T-helper 2 cell treated with Interferon-gamma antibody and Interleukin-4, amounts not matched to agents 100 ng/mL and 5 ng/mL, for 36 hours (primary cell): ENCODE measurements at regions not wholly inside any gene's neighbourhood (a gene's known extent, or its start where the extent isn't known, plus 50 kb on each side); places are given as distances from the start of the nearest gene placed in this dataset.
"Not testable (repeated sequence)": the region's sequence is repeated elsewhere in the genome, so short reads cannot be mapped to it uniquely, and the experiment has no call there.

ENCODE experiments used
- intact Hi-C: fragments of 100-400 bp; cut with micrococcal nuclease; formaldehyde crosslinking; loops from one replicate; pipeline ENCODE4 v1.15.1; 2023

DNA sequence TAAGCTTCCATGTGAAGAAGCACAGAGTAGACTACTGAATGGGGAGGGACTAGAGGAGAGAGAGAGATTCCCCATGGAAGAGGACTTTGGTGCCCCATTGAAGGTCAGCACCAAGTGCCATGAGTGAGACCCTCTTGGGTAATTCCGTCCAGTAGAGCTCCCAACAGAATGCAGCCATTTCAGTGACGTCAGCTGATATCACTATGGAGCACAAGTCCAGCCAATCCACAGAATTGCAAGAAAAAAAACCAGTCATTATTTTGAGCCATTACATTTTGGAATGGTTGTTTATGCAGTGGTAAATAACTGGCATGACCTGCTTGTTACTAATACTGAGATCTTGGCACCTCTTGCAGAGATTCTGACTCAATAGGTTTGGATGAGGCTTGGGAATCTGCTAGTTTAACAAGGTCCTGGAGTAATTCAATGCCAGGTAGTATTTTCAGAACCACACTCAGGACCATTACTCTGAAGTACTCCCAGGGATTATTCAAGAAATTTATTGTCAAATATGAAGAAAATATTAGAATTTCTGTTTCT, 52.6 kb upstream of the SP8 start:
- intact Hi-C loops = no loop called here

DNA sequence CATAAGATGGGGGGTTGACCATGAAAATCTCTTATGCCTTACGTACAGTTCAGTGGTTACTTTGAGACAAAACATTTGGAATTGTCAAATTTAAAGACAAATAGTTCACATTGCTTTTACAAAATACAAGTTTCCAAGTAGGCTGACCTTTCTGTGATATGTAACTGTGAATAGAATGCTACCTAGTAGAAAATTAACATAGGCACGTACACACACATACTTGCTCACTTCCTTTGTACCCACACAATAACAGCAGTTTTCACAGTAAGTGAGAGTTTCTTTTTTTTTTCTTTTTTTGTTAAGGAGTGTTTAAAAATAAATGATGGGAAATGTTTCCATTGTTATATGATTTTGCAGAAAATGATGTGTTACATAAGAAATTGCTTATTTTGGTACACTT, 53.3 kb upstream of the SP8 start:
- intact Hi-C loops = no loop called here

DNA sequence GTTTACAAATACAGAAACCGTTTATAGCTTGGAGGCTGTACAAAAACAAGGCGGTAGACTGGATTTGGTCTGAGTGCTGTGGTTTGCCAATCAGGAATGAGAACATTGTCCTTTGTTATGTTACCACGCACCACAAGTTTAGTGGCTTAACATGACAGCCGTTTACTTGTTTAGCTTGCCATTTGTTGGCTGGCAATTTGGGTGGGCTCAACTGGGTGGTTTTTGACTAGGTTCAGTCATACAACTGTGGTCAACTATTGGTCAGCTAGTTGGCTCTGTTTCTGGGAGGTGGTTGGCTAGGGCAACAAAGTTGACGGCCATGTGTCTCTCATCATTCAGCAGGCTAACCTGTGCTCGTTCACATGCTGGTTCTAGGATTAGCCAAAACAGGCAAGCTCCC, 60.1 kb upstream of the SP8 start:
- intact Hi-C loops = no loop called here

DNA sequence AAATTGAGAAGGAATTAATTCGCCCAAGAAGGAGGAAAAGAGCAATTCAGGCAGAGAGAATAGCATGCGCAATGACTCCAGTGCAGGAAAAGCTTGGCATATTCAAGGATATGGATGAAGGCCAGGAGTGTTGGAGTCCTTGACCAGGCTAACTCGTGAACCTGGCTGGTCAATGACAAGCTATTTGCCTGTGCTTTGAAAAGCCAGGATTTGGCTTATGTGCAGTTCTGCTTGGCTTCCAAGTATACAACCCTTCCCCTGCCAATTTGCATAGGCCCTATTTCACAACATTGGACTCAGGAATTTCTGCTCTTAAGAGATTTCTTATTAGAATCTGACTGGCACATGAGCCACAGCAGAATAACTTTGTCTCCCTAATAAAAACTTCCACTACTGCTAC, 72.3 kb upstream of the SP8 start:
- intact Hi-C loops = no loop called here

DNA sequence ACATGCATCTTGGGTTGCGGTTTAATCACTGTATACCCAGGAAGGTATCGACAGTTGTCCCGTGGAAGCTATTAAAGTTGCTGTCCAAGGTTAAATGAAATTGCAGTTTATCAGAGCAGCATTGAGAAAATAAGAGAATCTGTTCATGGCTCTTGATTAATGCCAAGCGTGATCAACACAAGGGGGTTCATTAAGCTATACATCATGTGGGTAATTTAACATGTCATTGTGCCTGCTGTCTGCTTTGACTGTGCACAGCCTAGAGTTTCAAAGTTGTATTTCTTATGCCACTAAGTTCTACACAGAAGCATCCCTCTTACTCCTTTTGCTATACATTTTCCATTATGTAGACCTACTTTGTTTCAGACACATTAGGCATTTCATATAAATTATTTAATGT, 74.8 kb upstream of the SP8 start:
- intact Hi-C loops = no loop called here

DNA sequence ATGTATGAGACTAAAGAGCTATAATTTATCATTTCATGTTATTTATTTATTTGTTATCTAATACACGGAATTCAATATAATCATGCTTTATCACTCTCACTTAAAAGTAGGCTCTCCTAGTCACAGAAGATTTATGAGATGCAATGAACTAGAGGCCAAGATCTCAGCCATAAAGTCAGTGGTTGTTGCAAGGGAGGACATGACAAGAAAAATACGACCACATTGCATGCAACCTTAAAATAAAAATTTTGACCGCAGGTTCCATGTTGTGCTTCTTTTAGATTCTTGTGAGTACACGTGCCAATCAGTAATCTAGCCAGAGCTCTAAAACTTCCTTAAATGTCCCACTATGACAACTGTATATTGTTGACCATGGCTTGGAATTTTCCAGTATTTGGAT, 75.9 kb upstream of the SP8 start:
- intact Hi-C loops = no loop called here

DNA sequence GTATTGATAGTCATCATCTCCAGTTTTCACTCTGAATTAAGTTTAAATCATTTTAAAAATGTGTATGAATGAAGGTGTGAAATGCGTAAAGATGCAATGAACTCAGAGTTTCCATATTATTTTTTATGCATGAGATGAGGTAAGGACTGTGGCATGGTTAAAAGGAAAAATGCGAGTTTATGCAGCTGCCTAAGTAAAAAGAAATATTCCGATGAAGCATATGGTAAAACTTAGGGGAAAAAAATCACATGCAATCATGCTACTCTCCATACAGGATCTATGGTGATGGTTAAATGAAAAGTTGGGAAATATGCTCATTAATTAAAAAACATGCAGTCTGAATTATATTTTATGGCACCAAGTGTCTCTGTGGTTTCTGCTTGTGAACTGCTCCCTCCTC, 77.5 kb upstream of the SP8 start:
- intact Hi-C loops = no loop called here

DNA sequence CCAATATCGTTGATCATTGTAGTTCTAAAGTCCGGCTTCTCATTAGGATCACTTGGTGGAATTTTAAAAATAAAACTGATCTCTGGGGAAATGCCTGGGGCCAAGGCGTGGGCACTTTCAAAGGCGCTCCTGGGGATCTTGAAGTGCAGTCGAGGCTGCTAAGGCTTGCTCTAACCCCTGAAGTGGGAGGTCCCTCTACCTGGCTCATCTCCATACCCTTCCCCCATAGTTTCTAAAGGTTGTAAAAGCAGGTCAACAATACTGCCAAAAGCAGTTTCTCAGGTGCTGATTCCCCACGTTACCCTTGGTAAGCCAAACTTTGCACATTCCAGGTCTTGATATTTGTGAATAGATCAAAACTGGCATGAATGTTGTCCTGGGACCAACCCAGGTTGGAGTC, 79.0 kb upstream of the SP8 start:
- intact Hi-C loops = no loop called here

DNA sequence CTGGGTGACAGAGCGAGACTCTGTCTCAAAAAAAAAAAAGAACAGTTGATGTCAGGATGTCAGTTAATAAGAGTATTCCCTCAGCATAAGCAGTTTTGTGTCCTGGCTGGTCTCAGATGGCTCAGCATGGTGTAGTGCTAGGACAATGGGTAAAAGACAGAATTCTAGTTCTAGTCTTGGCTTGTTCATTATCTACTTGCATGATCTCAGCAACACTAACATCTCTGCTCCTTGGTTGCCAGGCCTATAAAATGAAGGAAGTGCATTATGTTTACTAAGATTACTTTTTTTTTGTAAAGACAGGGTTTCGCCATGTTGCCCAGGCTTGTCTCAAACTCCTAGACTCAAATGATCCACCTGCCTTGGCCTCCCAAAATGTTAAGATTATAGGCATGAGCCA, 84.3 kb upstream of the SP8 start:
- intact Hi-C loops = no loop called here

DNA sequence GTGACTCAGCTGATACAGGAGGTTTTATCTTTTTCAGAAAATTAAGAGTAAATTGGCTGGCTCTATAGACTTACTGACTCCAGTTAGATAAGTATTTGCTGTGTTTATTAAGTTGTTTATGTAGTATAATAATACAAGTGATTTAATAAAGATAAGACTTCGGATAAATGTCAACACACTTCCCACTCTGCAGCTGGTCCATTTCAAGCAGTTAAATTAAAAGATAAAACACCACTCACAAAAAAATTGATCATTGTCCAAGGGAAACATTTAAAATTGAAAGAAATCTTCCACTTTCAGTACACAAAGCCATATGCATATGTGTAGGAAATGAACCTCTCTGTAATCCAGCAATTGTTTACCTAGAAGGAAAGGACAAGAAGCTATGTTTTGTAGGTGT, 106.1 kb upstream of the SP8 start:
- intact Hi-C loops = no loop called here

DNA sequence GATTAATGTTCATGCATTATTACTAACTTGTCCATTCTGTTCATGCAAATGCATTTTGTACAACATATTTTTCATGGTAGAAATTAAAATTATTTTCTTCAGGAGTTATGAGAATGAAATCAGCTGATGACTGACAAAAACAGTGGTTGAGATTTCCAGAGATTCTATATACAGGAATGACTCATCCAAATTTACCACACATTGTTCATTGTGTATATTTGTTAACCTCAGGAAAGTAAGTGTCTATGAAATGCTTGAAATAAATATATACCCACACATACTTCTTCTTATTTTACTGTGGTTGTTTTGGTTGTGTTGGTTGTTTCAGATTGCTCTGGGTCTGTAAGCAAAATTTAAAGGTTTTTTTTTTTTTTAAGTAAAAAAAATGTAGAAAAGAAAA, 108.1 kb upstream of the SP8 start:
- intact Hi-C loops = no loop called here

DNA sequence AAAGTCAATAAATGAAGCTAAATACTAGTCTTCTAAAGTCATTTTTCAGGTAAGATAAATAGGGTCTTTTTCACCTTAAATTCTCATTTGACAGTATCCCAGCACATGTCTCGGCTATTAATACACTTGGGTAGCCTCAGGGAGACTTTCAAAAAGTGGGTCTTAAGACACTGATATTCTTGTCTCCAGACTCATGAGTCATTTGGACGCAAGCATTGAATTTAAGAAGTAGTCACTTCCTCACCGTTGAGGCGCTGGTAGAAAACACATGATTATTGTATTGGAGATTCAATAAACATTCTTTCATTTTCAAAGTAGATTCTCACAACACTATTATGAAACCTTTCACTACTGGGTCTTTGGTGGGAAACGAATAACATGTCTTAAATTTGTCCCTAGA, 108.9 kb upstream of the SP8 start:
- intact Hi-C loops = no loop called here

DNA sequence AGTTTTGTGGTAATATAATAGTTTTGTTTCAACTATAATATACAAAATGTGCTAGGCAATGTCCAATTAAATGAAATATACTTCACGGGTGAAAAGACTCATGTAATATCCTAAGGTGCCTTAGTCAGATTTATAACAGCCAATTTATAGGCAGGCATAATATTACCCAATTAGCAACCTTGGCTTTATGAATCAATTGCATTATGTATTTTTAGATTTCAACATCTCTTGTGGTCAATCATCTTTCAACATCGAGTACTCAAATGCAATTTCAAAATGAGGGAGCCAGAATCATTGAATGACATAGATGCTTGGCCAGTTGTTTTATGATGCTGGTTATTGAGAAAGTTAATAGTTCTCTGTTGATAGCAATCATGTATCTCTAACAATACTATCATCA, 110.3 kb upstream of the SP8 start:
- intact Hi-C loops = no loop called here

DNA sequence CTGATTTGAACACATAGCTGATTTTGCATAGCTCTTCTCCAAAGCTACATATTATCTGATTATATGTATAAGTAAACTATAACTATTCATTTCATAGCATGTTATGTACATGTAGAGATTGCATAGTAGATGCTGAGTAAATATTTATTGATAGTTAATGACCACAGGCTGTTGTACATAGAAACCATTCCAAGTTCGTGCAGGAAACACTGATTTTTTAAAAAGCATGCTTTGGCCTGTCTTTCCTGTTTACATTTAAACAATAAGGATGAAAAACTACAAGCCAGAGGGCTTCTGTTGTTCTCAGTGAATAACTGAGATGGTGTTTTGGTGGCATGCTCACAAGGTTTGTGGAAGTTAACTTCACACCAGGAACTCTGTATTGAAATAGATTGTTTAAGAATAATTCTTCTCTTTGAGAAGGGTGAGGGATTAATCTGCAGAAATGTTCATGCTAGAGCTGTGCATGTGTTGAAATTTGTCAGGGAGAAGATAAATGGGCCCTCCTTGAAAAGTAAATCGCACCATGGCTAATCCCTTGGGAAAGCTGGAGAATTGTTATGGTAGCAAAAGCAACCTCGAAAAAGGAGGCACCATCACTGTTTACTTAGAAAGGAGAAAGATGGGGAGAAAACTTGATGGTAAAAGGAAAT, 120.2 kb upstream of the SP8 start:
- intact Hi-C loops = no loop called here

DNA sequence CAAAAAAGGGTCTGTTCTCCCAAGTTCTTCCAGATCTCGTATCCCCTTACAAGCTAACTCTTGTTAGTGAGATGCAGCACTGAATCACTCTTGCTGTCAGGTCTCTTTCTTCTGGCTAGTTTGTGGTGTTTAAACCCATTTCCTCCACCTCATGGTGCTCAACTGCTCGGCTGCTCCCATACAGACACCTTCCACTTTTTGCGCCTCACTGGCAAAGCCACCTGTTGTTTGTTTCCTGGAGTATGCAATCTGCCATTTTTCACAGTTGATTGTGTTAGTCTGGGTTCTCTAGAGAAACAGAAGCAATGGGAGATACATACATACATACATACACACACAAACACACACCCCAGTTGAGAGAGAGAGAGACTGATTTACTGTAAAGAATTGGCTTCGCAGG, 124.4 kb upstream of the SP8 start:
- intact Hi-C loops = no loop called here

DNA sequence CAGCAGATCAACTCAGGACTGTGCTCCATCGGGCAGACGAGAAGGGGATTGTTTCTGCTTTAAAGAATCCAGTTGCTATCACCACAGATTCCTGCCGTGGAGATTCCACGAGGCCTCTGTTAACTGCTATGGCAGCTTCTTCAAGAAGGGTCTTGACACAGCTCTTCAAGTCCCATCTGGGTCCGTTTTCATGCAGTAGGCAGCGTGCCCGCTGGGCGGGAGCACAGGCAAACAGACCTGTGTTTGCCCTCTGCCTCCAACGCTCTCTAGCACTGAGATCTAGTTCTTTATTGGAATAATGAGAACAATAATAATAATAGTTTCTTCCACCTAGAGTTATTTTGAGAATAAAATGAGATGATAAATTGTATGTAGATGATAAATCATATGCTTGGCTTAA, 127.2 kb upstream of the SP8 start:
- intact Hi-C loops = no loop called here

DNA sequence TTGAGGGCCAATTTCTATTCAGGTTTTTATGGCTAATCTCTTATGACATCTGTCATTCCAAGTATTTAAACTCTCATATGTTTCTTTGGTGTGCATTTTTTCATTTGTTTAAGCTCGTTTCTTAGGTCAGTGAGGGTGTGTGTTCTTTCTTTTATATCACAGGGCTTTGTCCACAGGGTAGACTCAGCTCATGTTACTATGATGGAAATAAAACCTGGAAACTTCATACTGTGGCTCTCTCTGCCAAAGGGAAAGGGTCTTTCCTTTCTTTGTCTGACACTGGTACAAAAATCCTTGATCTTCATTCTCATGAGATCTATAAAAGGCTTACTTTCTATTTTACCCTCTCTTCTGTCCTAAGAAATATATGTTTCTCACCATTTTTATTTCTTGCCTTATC, 129.6 kb upstream of the SP8 start:
- intact Hi-C loops = no loop called here

DNA sequence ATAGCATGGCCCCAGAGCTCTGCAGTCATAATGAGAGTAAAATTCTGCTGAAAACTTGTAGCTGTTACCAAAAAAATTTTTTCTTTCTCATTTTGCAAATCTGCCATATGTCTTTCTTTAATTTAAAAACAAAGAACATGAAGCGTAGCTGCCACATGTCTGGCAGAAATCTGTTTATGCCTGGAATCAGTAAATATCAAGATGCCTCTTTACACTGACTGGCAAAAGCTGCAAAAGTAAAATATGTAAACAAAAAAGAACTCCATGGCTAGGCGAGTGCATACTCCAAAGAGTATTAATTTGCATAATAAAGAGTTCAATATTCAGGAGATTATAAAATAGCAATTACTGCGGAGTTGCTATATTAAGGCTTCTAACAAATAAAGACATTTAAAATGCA, 130.9 kb upstream of the SP8 start:
- intact Hi-C loops = no loop called here

DNA sequence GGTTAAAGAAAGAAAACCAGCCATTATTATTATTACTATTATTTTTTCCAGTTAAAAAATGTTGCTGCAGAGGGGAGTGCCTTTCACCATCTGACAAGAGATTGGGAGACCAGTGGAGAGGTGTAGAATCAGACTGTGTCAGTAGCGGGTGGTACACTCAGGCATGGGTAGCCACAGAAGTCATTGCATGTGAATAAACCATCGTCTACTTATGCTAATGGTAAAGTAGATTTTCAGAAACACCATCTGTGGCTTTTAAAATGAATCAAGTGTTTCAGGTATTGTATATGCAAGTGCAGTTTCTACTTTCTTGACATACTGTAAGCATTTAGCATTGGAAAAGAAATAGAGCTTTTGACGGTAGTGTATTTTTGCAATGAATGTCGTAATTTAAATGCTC, 131.5 kb upstream of the SP8 start:
- intact Hi-C loops = no loop called here

DNA sequence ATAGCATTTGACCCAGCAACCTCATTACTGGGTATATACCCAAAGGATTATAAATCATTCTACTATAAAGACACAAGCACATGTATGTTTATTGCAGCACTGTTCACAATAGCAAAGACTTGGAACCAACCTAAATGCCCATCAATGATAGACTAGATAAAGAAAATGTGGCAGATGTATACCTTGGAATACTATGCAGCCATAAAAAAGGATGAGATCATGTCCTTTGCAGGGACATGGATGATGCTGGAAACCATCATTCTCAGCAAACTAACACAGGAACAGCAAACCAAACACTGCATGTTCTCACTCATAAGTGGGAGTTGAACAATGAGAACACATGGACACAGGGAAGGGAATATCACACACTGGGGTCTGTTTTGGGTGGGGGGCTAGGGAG, 140.5 kb upstream of the SP8 start:
- intact Hi-C loops = not testable (repeated sequence)

DNA sequence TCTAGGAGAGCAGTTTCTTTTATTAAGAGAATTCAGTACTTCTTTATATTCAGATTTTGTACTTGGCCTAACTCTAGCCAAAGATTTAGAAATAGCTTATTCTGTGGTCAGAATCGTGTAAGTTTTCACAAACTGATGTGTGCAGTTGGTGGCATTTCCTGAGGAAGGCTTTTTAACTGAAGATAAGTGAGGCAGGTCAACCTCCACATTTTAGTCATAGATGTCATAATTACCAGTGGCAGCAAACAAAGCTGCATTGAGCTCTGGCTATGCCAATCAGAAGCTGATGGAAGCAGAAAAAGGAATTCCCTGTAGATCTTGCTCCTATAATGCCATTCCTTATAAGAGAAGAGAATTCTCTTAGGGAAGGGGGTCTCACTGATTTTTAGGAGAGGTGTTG, 141.3 kb upstream of the SP8 start:
- intact Hi-C loops = no loop called here

DNA sequence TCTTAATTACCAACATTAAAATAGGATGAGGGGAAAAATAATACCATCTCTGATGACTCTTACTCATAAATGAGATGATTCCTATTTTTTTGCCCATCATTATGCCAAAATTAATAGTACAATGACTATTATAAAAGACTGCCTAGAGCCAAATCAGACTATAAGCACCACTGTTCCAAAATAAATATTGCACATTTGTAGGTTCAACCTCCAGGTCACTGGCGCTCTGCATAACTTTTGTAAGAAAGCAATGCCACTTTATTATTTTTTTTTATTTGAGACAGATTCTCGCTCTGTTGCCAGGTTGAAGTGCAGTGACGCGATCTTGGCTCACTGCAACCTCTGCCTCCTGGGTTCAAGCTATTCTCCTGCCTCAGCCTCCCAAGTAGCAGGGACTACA, 142.5 kb upstream of the SP8 start:
- intact Hi-C loops = no loop called here

DNA sequence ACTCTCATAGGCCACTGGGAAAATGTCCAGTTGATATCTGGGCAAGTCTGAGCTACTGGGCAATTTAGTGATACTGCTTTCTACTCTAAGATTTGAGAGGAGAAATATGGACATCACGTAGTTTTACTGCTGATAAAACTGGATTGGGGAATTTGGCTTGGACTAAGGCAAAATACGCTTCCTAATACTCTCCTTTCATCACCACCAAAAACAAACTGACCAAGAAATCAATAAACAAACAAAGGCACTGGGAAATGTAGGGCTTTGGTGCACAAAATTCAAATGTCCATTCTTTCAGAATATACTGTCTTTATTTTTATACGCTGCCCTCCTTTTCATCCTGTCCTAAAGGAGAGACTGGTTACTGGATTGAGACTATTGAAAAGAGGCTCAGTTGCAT, 145.1 kb upstream of the SP8 start:
- intact Hi-C loops = no loop called here
